GM21529 (cell line): ENCODE measurements at regions not wholly inside any gene's neighbourhood (a gene's known extent, or its start where the extent isn't known, plus 50 kb on each side); places are given as distances from the start of the nearest gene placed in this dataset.

Experiments
- ATAC-seq: cut with Tn5 transposase; IDR thresholded peaks from one replicate; pipeline ENCODE4 v1.9.1; 2021; ENCODE audit not compliant: unreplicated experiment

GRCh38 chr2:8202132-8202531 lies 479.7 kb upstream of the ID2 start:
- ATAC-seq, result peak; percentile 90

GRCh38 chr2:8203364-8203763 lies 478.5 kb upstream of the ID2 start:
- no peak for ATAC-seq

- ATAC-seq, result no peak
These were observed 477.1 kb upstream of the ID2 start for GRCh38 chr2:8204711-8205110.

- no peak for ATAC-seq
These were observed 472.4 kb upstream of the ID2 start for GRCh38 chr2:8209494-8209893.

- no peak for ATAC-seq
These were observed 470.5 kb upstream of the ID2 start for GRCh38 chr2:8211384-8211783.

- no peak for ATAC-seq
These were observed 469.6 kb upstream of the ID2 start for GRCh38 chr2:8212239-8212638.

- no peak for ATAC-seq
These were observed 467.7 kb upstream of the ID2 start for GRCh38 chr2:8214036-8214615.

- ATAC-seq, result peak; percentile 55
These were observed 466.5 kb upstream of the ID2 start for GRCh38 chr2:8215159-8215863.

- no peak for ATAC-seq
These were observed 465.9 kb upstream of the ID2 start for GRCh38 chr2:8215982-8216381.

- no peak for ATAC-seq
These were observed 465.5 kb upstream of the ID2 start for GRCh38 chr2:8216397-8216796.

GRCh38 chr2:8217468-8218030 lies 464.3 kb upstream of the ID2 start:
- ATAC-seq, result no peak

- no peak for ATAC-seq
These were observed 462.8 kb upstream of the ID2 start for GRCh38 chr2:8219096-8219495.

GRCh38 chr2:8219631-8220355 lies 462.1 kb upstream of the ID2 start:
- ATAC-seq, result no peak

- no peak for ATAC-seq
These were observed 458.7 kb upstream of the ID2 start for GRCh38 chr2:8222979-8223694.

- ATAC-seq, result no peak
These were observed 458.0 kb upstream of the ID2 start for GRCh38 chr2:8223695-8224346.

GRCh38 chr2:8224347-8225190 lies 457.3 kb upstream of the ID2 start:
- ATAC-seq, result no peak

GRCh38 chr2:8225266-8225665 lies 456.6 kb upstream of the ID2 start:
- no peak for ATAC-seq

- ATAC-seq, result no peak
These were observed 456.1 kb upstream of the ID2 start for GRCh38 chr2:8225798-8226197.

GRCh38 chr2:8229546-8229986 lies 452.3 kb upstream of the ID2 start:
- ATAC-seq, result peak; percentile 80

GRCh38 chr2:8230466-8230865 lies 451.4 kb upstream of the ID2 start:
- ATAC-seq, result no peak
